NCI-H446 (cell line): ENCODE measurements at regions not wholly inside any gene's neighbourhood (a gene's known extent, or its start where the extent isn't known, plus 50 kb on each side); places are given as distances from the start of the nearest gene placed in this dataset.
"Not testable (repeated sequence)": the region's sequence is repeated elsewhere in the genome, so short reads cannot be mapped to it uniquely, and the experiment has no call there.

Source experiments
- DNase-seq, 2 experiments: peaks; one replicate each; lab custom pipeline; 2025; lab: John Stamatoyannopoulos, UW

DNA sequence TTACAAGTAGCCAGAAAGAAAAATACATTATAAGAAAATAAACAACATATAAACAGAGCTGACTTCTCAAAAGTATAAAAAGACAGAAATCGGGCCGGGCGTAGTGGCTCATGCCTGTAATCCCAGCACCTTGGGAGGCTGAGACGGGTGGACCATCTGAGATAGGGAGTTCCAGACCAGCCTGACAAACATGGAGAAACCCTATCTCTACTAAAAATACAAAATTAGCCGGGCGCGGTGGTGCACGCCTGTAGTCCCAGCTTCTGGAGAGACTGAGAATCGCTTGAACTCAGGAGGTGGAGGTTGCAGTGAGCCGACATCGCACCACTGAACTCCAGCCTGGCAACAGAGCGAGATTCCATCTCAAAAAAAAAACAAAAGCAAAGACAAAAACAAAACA is 373.3 kb upstream of the ARPP21 start:
- DNase-seq: not testable (repeated sequence)

- peak; percentile 26 to 80 for DNase-seq
Observed at GRCh38 chr3:35275768-35276167, 363.6 kb upstream of the ARPP21 start.

DNA sequence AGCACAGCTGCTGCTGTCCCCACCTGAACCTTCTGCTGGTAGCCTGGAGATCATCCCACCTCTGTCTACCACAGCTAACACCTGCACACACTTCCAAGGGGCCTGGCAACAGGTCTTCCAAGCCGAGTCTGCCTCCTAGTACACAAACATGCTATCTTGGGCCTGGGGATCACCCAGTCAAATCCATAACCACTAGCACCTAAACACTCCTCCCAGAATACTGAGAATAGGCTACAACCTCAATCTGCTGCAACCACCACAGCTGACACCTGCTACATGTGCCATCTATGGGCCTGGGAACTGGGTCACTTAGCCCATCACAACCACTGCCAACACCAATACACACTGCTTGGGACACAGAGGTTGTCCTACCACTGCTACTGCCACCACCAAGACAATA is 362.8 kb upstream of the ARPP21 start:
- DNase-seq: no peak

- DNase-seq: no peak
Observed at GRCh38 chr3:35291471-35292236, 347.7 kb upstream of the ARPP21 start.

- no peak for DNase-seq
Observed at GRCh38 chr3:35292568-35292967, 346.8 kb upstream of the ARPP21 start.

DNA sequence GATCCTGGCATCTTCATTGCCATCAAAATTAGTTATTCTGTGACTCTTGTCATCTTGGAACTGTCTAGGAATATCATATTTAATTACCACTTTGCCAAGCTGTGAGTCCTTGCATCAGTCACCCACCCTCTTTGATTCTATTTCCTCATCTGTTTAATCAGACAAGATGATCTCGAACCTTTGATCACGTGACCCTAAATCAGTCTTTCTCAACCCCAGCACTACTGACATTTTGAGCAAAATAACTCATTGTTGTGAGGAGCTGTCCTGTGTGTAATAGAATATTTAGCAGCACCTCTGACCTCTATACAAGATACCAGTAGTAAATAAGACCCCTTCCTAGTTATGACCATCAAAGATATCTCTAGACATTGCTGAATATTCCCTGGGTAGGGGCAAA is 343.4 kb upstream of the ARPP21 start:
- no peak for DNase-seq

- no peak for DNase-seq
Observed at GRCh38 chr3:35296533-35296932, 342.8 kb upstream of the ARPP21 start.

- DNase-seq: not testable (repeated sequence)
Observed at GRCh38 chr3:35296944-35297343, 342.4 kb upstream of the ARPP21 start.

- DNase-seq: peak; percentile 44 to 72
Observed at GRCh38 chr3:35305406-35305805, 333.9 kb upstream of the ARPP21 start.

GRCh38 chr3:35307296-35307695 is 332.0 kb upstream of the ARPP21 start:
- DNase-seq: peak in 1 of 2 experiments; percentile 74

DNA sequence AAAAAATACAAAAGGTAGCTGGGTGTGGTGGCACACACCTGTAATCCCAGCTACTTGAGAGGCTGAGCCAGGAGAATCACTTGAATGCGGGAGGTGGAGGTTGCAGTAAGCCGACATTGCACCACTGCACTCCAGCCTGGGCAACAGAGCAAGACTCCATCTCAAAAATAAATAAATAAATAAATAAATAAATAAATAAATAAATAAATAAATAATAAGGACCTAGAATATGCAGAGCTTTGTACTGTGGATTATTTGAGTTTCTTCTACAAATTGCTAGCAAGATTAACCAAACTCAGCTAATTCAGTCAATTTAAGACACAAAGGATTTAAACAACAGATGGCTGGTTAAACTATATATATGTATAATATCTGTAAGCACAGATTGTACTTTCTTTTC is 322.5 kb upstream of the ARPP21 start:
- not testable (repeated sequence) for DNase-seq

DNA sequence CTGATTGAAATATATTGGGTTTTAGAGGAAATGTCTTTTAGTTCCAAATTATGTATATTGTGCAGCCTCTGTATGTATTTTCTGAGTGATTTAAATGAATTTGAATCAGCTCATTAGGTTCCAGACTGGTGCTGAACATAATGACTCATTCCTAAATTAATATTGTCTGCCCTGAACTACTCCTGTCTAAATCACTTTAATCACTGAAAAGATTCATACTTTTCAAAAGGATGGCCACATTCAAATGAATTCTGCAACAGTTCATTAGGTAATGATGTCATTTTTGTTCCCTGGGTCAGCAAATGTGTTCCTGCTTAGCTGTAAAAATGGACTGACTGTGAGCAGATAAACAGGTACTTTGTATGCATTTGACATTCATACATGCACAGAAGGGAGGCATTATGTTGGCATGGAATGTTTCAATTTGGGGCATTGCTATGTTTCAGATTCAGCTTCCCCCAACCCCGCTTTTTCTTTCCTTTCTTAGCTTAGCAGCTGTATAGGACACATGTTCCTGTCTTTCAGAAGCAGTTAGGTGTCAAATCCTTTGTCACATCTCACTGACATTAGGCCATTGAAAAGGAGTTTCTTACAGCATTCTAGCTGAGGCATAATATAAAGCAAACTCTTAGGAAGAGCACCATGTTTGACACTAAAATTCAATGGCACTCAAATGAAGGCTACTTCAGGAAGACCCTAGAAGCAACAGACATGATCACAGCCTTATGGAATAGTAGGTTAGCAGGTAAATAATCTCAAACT is 318.5 kb upstream of the ARPP21 start:
- no peak for DNase-seq

DNA sequence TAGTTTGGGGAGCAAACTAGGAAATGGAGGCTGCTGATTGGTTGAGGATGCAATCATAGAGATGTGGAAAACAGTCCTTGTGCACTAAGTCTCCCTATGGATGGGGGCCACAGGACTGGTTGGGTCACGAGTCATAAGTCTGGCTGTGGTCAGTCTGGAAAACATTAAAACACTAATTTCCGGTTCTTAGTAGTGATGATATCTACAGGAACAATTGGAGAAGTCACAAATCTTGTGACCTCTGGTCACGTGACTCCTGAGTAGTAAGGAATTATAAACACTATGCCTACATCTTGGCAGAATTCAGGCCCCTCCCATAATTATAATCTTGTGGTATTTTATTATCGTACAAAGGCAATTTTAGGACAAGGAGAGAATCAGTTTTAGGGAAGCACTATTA is 317.3 kb upstream of the ARPP21 start:
- DNase-seq: no peak

GRCh38 chr3:35335703-35336102 is 303.6 kb upstream of the ARPP21 start:
- no peak for DNase-seq

DNA sequence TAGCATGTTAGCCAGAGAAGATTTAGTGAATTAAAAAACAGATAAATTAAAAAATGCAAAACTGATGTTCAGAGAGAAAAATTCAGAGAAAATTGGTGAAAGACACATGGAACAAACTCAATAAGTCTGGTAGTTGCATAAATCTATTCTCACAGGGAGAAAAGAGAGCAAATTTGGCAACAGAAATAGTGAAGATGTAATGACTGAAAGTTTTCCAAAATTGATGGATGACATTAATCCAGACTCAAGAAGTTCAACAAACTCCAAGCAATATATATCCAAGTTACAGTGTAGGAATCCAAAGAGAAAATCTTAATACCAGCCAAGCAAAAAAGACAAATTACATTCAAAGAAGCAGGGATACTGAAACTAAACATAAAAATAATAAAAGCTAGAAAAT is 302.7 kb upstream of the ARPP21 start:
- DNase-seq: no peak

- no peak for DNase-seq
Observed at GRCh38 chr3:35338186-35338585, 301.1 kb upstream of the ARPP21 start.

DNA sequence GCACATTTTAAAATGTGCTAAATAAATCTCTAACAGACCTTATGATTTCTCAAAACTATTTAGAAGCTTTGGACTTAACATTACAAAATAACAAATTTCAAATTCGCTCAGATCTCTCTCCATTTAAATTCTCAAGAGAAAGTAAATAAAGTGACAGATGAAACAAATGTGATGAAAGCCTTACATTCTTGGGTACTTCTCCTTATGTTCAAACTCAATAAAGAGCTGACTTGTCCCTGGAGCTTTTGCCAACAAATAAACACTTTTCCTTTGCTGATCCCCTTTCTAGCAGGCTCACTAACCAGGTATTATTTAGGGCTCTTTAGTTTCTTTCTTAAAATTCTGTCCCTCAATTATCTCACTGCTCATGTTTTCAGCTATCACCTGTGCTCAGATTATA is 259.1 kb upstream of the ARPP21 start:
- DNase-seq: peak in 1 of 2 experiments; percentile 16

DNA sequence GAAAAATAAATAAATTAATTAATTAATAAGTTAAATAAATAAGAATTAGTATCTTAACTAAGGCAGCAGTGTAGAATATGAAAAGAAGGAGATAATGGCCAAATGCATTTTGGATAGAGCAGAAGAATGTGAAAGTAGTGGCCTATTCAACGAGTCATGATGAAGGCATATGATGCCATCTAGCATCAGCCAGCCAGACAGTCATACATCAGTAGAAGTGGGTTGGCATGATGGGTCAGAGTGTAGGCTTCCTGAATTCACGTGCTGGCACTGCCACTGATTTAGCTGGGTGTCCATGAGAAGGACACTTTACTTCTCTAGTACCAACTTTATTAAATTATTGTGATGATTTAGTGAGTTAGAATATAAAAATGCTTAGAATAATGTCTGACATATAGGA is 256.1 kb upstream of the ARPP21 start:
- DNase-seq: peak in 1 of 2 experiments; percentile 50

GRCh38 chr3:35383719-35384555 is 255.4 kb upstream of the ARPP21 start:
- peak; percentile 86 to 98 for DNase-seq

GRCh38 chr3:35385271-35385670 is 254.1 kb upstream of the ARPP21 start:
- DNase-seq: no peak

GRCh38 chr3:35389907-35390306 is 249.4 kb upstream of the ARPP21 start:
- DNase-seq: no peak

- no peak for DNase-seq
Observed at GRCh38 chr3:35392187-35392586, 247.1 kb upstream of the ARPP21 start.
